A549 (cell line): ENCODE measurements at regions not wholly inside any gene's neighbourhood (a gene's known extent, or its start where the extent isn't known, plus 50 kb on each side); places are given as distances from the start of the nearest gene placed in this dataset.

ENCODE experiments used
- ATAC-seq, 2 experiments: fragments of 200-7000 bp in 1 of 2; fragments of >200 bp in 1 of 2; cut with Nextera tagmentation in 1 of 2; cut with Tn5 transposase in 1 of 2; 3 replicates each; pipeline versions ENCODE4 v1.8.0 to v1.9.1; 2018 to 2020; ENCODE audit warnings: mild to moderate bottlenecking in 1 of 2, moderate library complexity in 1 of 2
- CTCF ChIA-PET: fragments of 300-600 bp; sonication (Branson Sonifier 250); formaldehyde crosslinking; extraction: SDS; loops from one replicate; lab custom pipeline; 2021; ENCODE audit warnings: antibody characterized with exemption, inconsistent platforms; lab: Yijun Ruan, JAX
- POLR2A ChIA-PET: fragments of 350-600 bp; formaldehyde crosslinking; extraction: SDS; loops from one replicate; lab custom pipeline; 2021; ENCODE audit warnings: antibody characterized with exemption, inconsistent platforms; lab: Yijun Ruan, JAX
- DNase-seq, 2 experiments: peaks; one replicate each; pipeline versions ENCODE4 v3.0.0 to v3.0.0-alpha.2; 2011 to 2016; ENCODE audit warnings: low read depth in 1 of 2, low spot score in 1 of 2
- FAIRE-seq: peaks from 2 replicates; lab custom pipeline; 2011; peaks lifted over from hg19 to GRCh38; lab: Jason Lieb, UNC
- H3K27ac ChIP-seq, 2 experiments: fragments of >200 bp; sonication (Bioruptor Twin); formaldehyde crosslinking; 3 replicates each; pipeline ENCODE4 v1.5.1; 2016 to 2017
- H3K4me1 ChIP-seq: fragments of >200 bp; sonication (Bioruptor Twin); formaldehyde crosslinking; 3 replicates; pipeline ENCODE4 v1.6.1; 2016
- H3K4me2 ChIP-seq: fragments of >200 bp; sonication (Bioruptor Twin); formaldehyde crosslinking; 3 replicates; pipeline ENCODE4 v1.6.1; 2016
- H3K4me3 ChIP-seq: fragments of >200 bp; sonication (Bioruptor Twin); formaldehyde crosslinking; 3 replicates; pipeline ENCODE4 v1.5.1; 2016
- H3K9me3 ChIP-seq: fragments of >200 bp; sonication (Bioruptor Twin); formaldehyde crosslinking; 3 replicates; pipeline ENCODE4 v1.6.1; 2016
- CBX2 ChIP-seq: fragments of 200-600 bp; sonication (generic); IDR thresholded peaks from 2 replicates; pipeline ENCODE4 v1.6.1; 2016; ENCODE audit warnings: low read depth, mild to moderate bottlenecking, borderline replicate concordance
- CBX8 ChIP-seq: fragments of 200-600 bp; sonication (generic); IDR thresholded peaks from 2 replicates; pipeline ENCODE4 v1.6.1; 2016
- HDAC2 ChIP-seq: fragments of 200-600 bp; sonication (generic); IDR thresholded peaks from 2 replicates; pipeline ENCODE4 v1.6.1; 2016
- HMGXB4 ChIP-seq: fragments of 250-450 bp; sonication (Bioruptor Pico); IDR thresholded peaks from 2 replicates; pipeline ENCODE4 v1.5.0; 2021; ENCODE audit warnings: mild to moderate bottlenecking, moderate library complexity, borderline replicate concordance
- HOXB5 ChIP-seq: fragments of 250-450 bp; sonication (Bioruptor Pico); IDR thresholded peaks from 2 replicates; pipeline ENCODE4 v1.5.0; 2020; ENCODE audit warnings: mild to moderate bottlenecking, moderate library complexity
- KDM1A ChIP-seq: fragments of 200-600 bp; sonication (generic); IDR thresholded peaks from 2 replicates; pipeline ENCODE4 v1.6.1; 2016; ENCODE audit warnings: low read depth, mild to moderate bottlenecking
- KDM5A ChIP-seq: fragments of 200-600 bp; sonication (generic); IDR thresholded peaks from 2 replicates; pipeline ENCODE4 v1.6.1; 2016; ENCODE audit warnings: antibody characterized with exemption, mild to moderate bottlenecking
- MAFK ChIP-seq: fragments of 450-650 bp; IDR thresholded peaks from 2 replicates; pipeline ENCODE4 v1.6.1; 2014; ENCODE audit not compliant: partially characterized antibody
- MAZ ChIP-seq: fragments of 150-350 bp; IDR thresholded peaks from 2 replicates; pipeline ENCODE4 v1.6.1; 2014; ENCODE audit warnings: antibody characterized with exemption, low read depth, low read length, borderline replicate concordance
- MYC ChIP-seq: IDR thresholded peaks from 2 replicates; pipeline ENCODE4 v1.6.1; 2012; ENCODE audit warnings: mild to moderate bottlenecking, inconsistent platforms, low read length, improper control_type of control experiment, borderline replicate concordance
- NPAS2 ChIP-seq: fragments of 250-450 bp; sonication (Bioruptor Pico); IDR thresholded peaks from 2 replicates; pipeline ENCODE4 v1.8.0; 2022; ENCODE audit warnings: mild to moderate bottlenecking, moderate library complexity, borderline replicate concordance
- NR3C1 ChIP-seq: fragments of >200 bp; sonication (Bioruptor Twin); formaldehyde crosslinking; IDR thresholded peaks from 3 replicates; pipeline ENCODE4 v1.6.1; 2017
- PHF8 ChIP-seq: fragments of 200-600 bp; sonication (generic); IDR thresholded peaks from 2 replicates; pipeline ENCODE4 v1.6.1; 2016; ENCODE audit warnings: low read depth, mild to moderate bottlenecking, antibody characterized with exemption, moderate library complexity, borderline replicate concordance
- RAD21 ChIP-seq, 2 experiments: fragments of >200 bp in 1 of 2; sonication (Bioruptor Twin) in 1 of 2; formaldehyde crosslinking in 1 of 2; IDR thresholded peaks in 1 of 2; conservative IDR thresholded peaks in 1 of 2; 2 replicates in 1 of 2; 3 replicates in 1 of 2; pipeline ENCODE4 v1.6.1; 2012 to 2018; ENCODE audit warnings: inconsistent platforms in 1 of 2
- RNF2 ChIP-seq: fragments of 200-600 bp; sonication (generic); IDR thresholded peaks from 2 replicates; pipeline ENCODE4 v1.6.1; 2016; ENCODE audit warnings: low read depth, mild to moderate bottlenecking, antibody characterized with exemption, moderate library complexity, borderline replicate concordance
- SREBF2 ChIP-seq: fragments of 450-650 bp; IDR thresholded peaks from 2 replicates; pipeline ENCODE4 v1.6.1; 2014; ENCODE audit warnings: mild to moderate bottlenecking, moderate library complexity
- WGBS: methylation state at CpG from one replicate; pipeline ENCODE4 v1.1.6; 2017; ENCODE audit errors: missing lambda C conversion rate; 5-methylcytosine and 5-hydroxymethylcytosine counted together
- TF ChIP-seq, protein P1 (sequence below): IDR thresholded peaks from 2 replicates; pipeline ENCODE4 v1.6.1; 2012

GRCh38 chr9:107609547-107609946 is 120.0 kb upstream of the KLF4 start:
- ChIA-PET POLR2A (no interaction called here), CTCF (interaction anchor here (1.1 to 1.3 kb wide), 2 partner anchors 10 to 13 kb away, joined by 3 to 5 read pairs; no protein-coding TSS in a partner anchor)
- no peak for DNase-seq
- no peak for FAIRE-seq
- Histone ChIP-seq H3K4me1 (no peaks in the 10 kb centered on the region), H3K27ac (no peak overlapping the region), H3K9me3 (no peaks in the 10 kb centered on the region), H3K4me2 (no peak overlapping the region), H3K4me3 (no peak overlapping the region)
- no peak for ATAC-seq
- 57% methylated on average over 2 of the region's 2 CpGs for whole genome bisulfite sequencing
- TF ChIP-seq SREBF2 (no peak), MAZ (no peak), PHF8 (no peak), RAD21 (conservative IDR thresholded peaks at IDR 0.05 in 1 of 2, IDR thresholded peaks at IDR 0.05 in 1 of 2) (no peak)

- no peak for ATAC-seq
- H3K9me3 ChIP-seq = no peaks in the 10 kb centered on the region
- no peak for TF ChIP-seq NR3C1
- TF ChIP-seq HOXB5 = no peak
- TF ChIP-seq KDM1A = no peak
- no peak for TF ChIP-seq HMGXB4 (CRISPR knock-in tag)
- TF ChIP-seq NPAS2 (CRISPR knock-in tag) = no peak
- TF ChIP-seq, protein P1, sequence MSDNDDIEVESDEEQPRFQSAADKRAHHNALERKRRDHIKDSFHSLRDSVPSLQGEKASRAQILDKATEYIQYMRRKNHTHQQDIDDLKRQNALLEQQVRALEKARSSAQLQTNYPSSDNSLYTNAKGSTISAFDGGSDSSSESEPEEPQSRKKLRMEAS = no peak
- TF ChIP-seq, all 56 proteins: peak for 0
- FAIRE-seq (no peak), DNase-seq (no peak)
- Histone ChIP-seq H3K4me1 (no peaks in the 10 kb centered on the region), H3K27ac (no peak overlapping the region), H3K4me2 (no peak overlapping the region), H3K4me3 (no peak overlapping the region)
- POLR2A ChIA-PET = no interaction called here
- CTCF ChIA-PET = no interaction called here
- WGBS = 83% methylated on average over 8 of the region's 8 CpGs
Measured at GRCh38 chr9:107606149-107606790, 116.7 kb upstream of the KLF4 start.

DNA sequence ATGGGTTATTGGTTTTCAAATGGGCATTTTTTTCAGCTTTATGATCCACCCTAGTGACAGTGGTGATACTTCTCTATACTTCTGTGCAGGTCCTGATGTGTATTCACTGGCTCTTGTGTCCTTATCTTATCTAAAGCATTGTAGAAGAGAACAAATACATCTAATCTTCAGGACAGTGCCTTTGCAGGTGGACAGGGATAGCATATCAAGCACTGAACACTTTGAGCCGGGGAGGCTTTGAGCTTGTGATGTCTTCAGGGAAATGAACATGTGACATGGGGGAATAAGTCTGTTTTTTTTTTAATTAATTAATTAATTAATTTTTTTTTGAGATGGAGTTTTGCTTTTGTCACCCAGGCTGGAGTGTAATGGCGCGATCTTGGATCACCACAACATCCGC is 115.5 kb upstream of the KLF4 start:
- POLR2A ChIA-PET = no interaction called here

More for the DNA sequence above, 115.5 kb upstream of the KLF4 start:
- DNase-seq (no peak), FAIRE-seq (no peak), ATAC-seq (no peak)
- no peak for TF ChIP-seq CBX2
- no peak for TF ChIP-seq MYC
- no peak for TF ChIP-seq HMGXB4 (CRISPR knock-in tag)
- no peak for TF ChIP-seq HDAC2
- no peak for TF ChIP-seq CBX8
- TF ChIP-seq KDM5A = no peak
- TF ChIP-seq MAFK = no peak
- TF ChIP-seq RNF2 = no peak
- Histone ChIP-seq H3K4me3 (no peak overlapping the region), H3K9me3 (no peaks in the 10 kb centered on the region), H3K27ac (no peak overlapping the region), H3K4me2 (no peak overlapping the region), H3K4me1 (no peaks in the 10 kb centered on the region)
- CTCF ChIA-PET = interaction anchor here (0.7 kb wide), 1 partner anchor 893 kb away, joined by 3 read pairs; no protein-coding TSS in a partner anchor
- WGBS = 69% methylated on average over 4 of the region's 4 CpGs
